GM19238 (cell line): ENCODE measurements at regions not wholly inside any gene's neighbourhood (a gene's known extent, or its start where the extent isn't known, plus 50 kb on each side); places are given as distances from the start of the nearest gene placed in this dataset.
"Not testable (repeated sequence)": the region's sequence is repeated elsewhere in the genome, so short reads cannot be mapped to it uniquely, and the experiment has no call there.

ENCODE experiments used
- DNase-seq: peaks from one replicate; pipeline ENCODE4 v3.0.0; 2011; ENCODE audit warnings: low spot score; ENCODE audit not compliant: insufficient read length

GRCh38 chr7:96770758-96771157, 61.1 kb upstream of the SEM1 start:
- no peak for DNase-seq

GRCh38 chr7:96772139-96772694, 62.6 kb upstream of the SEM1 start:
- DNase-seq, result no peak

- DNase-seq, result no peak
Observed at GRCh38 chr7:96773483-96773882, 63.8 kb upstream of the SEM1 start.

- DNase-seq, result no peak
Observed at GRCh38 chr7:96774358-96774757, 64.7 kb upstream of the SEM1 start.

- no peak for DNase-seq
Observed at GRCh38 chr7:96775046-96775445, 65.4 kb upstream of the SEM1 start.

GRCh38 chr7:96778263-96778662, 68.6 kb upstream of the SEM1 start:
- no peak for DNase-seq

GRCh38 chr7:96781919-96782318, 72.3 kb upstream of the SEM1 start:
- no peak for DNase-seq

GRCh38 chr7:96782686-96783298, 73.1 kb upstream of the SEM1 start:
- DNase-seq, result not testable (repeated sequence)

- no peak for DNase-seq
Observed at GRCh38 chr7:96784597-96784996, 75.0 kb upstream of the SEM1 start.

GRCh38 chr7:96786261-96786997, 76.8 kb upstream of the SEM1 start:
- DNase-seq, result no peak

- no peak for DNase-seq
Observed at GRCh38 chr7:96786998-96787395, 77.4 kb upstream of the SEM1 start.

- no peak for DNase-seq
Observed at GRCh38 chr7:96789914-96790313, 80.3 kb upstream of the SEM1 start.

GRCh38 chr7:96792115-96792514, 82.5 kb upstream of the SEM1 start:
- DNase-seq, result no peak

- DNase-seq, result no peak
Observed at GRCh38 chr7:96794063-96794462, 84.4 kb upstream of the SEM1 start.

- no peak for DNase-seq
Observed at GRCh38 chr7:96800122-96800521, 90.5 kb upstream of the SEM1 start.

GRCh38 chr7:96800824-96801223, 91.2 kb upstream of the SEM1 start:
- no peak for DNase-seq

GRCh38 chr7:96819111-96819700, 109.6 kb upstream of the SEM1 start:
- DNase-seq, result no peak

GRCh38 chr7:96821131-96821530, 111.5 kb upstream of the SEM1 start:
- not testable (repeated sequence) for DNase-seq

GRCh38 chr7:96822824-96823223, 113.2 kb upstream of the SEM1 start:
- no peak for DNase-seq

- DNase-seq, result no peak
Observed at GRCh38 chr7:96823274-96823673, 113.6 kb upstream of the SEM1 start.

GRCh38 chr7:96824686-96825085, 115.0 kb upstream of the SEM1 start:
- DNase-seq, result no peak

- no peak for DNase-seq
Observed at GRCh38 chr7:96825285-96825684, 115.6 kb upstream of the SEM1 start.

- DNase-seq, result no peak
Observed at GRCh38 chr7:96826089-96826488, 116.4 kb upstream of the SEM1 start.
